ENCODE measurements at regions not wholly inside any gene's neighbourhood (a gene's known extent, or its start where the extent isn't known, plus 50 kb on each side); places are given as distances from the start of the nearest gene placed in this dataset.

DNA sequence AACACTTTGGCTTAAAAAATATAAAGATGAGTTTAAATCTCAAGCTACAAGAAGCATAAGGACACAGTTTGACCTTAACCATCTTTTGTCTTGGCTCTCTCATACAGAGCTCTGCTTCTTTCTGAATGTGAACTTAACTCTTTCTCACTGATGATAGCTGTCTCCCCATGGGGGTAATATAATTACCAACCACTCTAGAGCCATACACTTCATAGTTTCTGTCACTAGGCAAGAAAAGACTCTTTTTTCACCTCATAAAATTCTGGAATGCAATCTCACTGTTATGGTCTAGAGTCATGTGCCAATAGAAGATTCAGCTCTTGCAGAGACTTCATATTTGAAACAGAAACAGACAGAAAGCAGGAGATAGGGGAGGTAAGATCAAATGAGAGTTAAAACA lies 481.7 kb upstream of the AGA start:
- no peak for DNase-seq (ENCODE audit: extremely low read depth in 1 of 2, low read depth in 1 of 2)

GRCh38 chr4:177937041-177937440 lies 494.8 kb upstream of the AGA start:
- DNase-seq (ENCODE audit: extremely low read depth in 1 of 2, low read depth in 1 of 2), result no peak

- DNase-seq (ENCODE audit: extremely low read depth in 1 of 2, low read depth in 1 of 2), result no peak
Observed at GRCh38 chr4:177938226-177938625, 496.0 kb upstream of the AGA start.

GRCh38 chr4:177945268-177945667 lies 503.0 kb upstream of the AGA start:
- DNase-seq (ENCODE audit: extremely low read depth in 1 of 2, low read depth in 1 of 2), result no peak

DNA sequence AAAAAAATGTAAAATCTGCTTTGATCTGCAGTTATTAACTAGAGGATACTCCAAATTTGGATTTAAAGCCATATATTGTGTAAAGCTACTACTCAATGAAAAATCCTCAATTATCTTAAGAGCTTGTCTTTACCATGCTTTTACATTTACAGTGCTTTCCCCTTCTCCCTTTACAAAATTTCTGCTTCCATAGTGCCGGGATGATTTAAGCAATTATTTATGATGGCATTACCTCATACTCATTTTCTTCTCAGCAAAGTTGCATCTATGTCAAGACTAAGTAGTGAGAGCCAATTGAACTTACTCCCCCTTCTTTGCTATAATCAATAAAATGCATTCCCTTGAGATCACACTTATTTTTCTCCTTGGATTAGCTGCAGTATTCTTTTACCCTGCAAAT lies 505.4 kb upstream of the AGA start:
- no peak for DNase-seq (ENCODE audit: extremely low read depth in 1 of 2, low read depth in 1 of 2)

GRCh38 chr4:177948853-177949252 lies 506.6 kb upstream of the AGA start:
- DNase-seq (ENCODE audit: extremely low read depth in 1 of 2, low read depth in 1 of 2), result no peak

DNA sequence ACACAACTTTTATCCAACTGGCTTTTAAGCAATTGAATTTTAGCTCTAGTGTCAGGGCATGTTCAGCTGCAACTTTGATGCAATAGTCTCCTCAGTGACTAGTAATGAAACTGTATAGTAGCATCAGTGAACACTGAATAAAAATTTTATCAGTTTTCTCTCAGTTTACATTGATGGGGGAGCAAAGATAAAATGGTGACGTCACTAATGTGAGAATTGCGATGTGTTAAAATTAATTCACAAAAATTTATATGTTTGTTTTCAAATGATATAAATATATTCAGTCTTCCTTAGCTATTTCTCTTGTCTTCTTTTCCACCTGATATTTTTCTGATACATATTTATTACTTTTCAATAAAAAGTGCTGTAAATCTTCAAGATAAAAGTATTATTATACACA lies 508.8 kb upstream of the AGA start:
- no peak for DNase-seq (ENCODE audit: extremely low read depth in 1 of 2, low read depth in 1 of 2)

DNA sequence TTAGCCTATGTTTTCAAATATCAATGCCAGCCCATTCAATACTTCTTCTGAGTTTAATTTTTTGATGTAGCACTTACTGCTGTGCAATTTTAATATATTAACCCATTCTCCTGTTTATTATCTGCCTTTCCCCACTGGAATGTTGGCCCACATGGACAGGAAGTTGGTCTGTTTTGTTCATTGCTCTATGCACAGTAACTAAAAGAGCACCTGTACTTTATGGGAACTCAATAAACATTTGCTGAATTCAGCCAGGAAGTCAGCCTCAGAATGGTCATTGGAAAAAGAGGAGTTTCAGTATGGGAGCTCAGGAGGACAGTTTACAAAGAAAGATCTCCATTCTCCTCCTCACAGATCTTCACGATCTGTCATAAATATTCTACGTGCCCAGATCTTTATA lies 510.5 kb upstream of the AGA start:
- DNase-seq (ENCODE audit: extremely low read depth in 1 of 2, low read depth in 1 of 2), result no peak

DNA sequence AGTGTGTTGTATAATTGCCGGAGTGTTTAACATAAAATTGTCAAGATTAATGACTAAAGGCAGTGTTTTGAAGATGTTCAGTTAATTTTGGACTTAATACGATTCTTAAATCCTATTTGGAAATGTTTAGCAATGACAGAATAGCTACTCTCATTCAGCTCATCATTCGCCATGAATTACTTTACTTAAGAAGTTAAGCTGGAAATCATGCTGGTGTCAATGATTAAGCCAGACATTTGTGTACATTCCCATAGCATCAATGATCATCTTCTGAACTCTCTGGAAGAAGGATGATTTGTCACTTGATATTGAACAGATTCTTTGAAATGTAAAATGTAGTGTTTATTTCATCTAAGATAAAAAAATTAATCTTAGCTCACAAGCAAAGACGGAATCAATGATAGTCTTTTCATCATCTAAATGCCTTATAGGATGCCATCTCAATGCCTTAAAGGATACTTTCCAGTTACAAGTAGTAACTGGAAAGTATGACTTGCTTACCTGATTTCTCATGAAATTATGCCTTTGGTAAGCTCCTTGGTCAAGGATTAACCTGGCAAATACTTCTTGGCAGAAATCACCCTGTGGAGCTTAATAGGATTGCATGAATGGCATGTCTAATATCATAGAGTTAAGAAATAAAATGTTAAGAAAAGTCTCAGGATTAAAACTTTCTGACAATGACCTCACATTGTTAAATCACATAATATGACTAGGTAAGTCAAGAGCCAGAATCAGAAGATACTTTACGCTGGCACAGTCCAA lies 515.5 kb upstream of the AGA start:
- DNase-seq (ENCODE audit: extremely low read depth in 1 of 2, low read depth in 1 of 2), result no peak

DNA sequence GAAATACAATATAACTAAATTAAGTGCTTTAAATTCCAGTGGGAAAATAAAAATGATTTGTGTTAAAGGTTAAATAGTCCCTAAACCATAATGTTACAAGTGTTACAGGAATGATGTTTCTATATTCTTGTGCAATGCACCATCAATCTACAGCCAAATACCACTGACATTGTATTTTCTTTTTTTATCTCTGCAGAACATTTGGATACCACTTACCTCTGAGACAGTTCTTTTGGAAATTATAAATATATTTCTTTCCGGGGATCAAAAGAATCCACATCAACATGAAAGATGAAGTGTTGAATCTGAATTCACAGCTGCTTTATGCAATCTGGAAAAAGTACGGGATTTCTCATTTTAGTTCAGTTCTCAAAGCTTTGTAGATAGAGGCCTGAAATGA lies 518.3 kb upstream of the AGA start:
- no peak for DNase-seq (ENCODE audit: extremely low read depth in 1 of 2, low read depth in 1 of 2)

- no peak for DNase-seq (ENCODE audit: extremely low read depth in 1 of 2, low read depth in 1 of 2)
Observed at GRCh38 chr4:177961761-177962380, 519.6 kb upstream of the AGA start.

GRCh38 chr4:177964061-177964460 lies 521.8 kb upstream of the AGA start:
- DNase-seq (ENCODE audit: extremely low read depth in 1 of 2, low read depth in 1 of 2), result no peak

DNA sequence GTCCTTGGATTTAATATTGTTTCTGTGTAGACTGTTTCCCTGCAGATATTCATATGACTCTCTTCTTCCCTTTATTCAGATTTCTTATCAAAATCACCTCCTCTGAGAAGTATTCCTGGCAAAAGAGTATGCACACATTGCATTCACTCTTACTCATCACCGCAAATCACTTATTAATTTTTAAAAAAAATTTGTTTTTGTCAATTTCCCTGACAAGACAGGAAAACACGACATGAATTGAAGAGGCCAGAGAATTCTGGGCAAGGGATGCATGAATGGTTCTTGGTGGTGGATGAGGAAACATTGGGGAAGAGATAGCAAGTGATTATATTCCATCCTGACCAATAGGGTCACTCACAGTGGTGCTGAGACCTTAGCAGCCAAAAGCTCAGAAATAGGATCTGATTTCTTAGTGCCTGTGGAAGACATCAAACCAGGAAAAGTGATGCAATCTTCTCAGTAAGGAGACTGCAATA lies 522.5 kb upstream of the AGA start:
- DNase-seq (ENCODE audit: extremely low read depth in 1 of 2, low read depth in 1 of 2), result no peak

DNA sequence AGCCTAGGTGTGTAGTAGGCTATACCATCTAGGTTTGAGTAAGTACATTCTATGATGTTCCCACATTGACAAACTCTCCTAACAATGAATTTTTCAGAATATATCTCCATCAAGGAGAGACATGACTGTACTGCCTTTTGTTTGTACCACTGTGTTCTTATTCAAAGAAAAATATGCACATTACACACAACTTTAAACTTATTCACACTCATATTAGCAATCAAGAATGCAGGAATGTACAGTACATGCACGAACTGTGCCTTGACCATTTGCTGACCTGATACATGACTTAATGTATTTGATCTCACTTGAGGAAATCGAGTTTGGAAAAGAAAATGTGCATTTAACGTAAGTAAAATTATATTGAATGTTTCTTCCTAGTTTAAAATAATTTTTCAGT lies 525.1 kb upstream of the AGA start:
- DNase-seq (ENCODE audit: extremely low read depth in 1 of 2, low read depth in 1 of 2), result no peak

- DNase-seq (ENCODE audit: extremely low read depth in 1 of 2, low read depth in 1 of 2), result no peak
Observed at GRCh38 chr4:177968817-177969442, 526.7 kb upstream of the AGA start.

GRCh38 chr4:177974461-177974860 lies 532.2 kb upstream of the AGA start:
- no peak for DNase-seq (ENCODE audit: extremely low read depth in 1 of 2, low read depth in 1 of 2)

- DNase-seq (ENCODE audit: extremely low read depth in 1 of 2, low read depth in 1 of 2), result no peak
Observed at GRCh38 chr4:177975315-177975987, 533.2 kb upstream of the AGA start.

DNA sequence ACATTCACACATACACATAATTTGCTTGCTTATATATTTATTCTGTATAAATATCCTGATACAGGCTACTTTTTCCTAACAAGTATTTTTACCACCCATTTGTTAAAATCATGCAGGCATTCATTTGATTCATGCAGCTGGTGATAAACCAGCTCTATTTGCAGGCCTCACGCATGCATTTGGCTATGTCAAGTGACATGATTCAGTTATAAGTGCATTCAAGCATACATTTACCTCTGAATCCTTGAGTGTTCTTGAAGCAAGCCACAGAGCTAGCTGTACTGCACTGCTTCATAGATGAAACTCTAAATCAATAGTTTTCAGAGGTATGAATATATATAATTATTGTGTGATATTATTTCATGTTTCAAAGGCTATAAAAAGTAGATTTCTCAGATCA lies 544.0 kb upstream of the AGA start:
- DNase-seq (ENCODE audit: extremely low read depth in 1 of 2, low read depth in 1 of 2), result no peak

DNA sequence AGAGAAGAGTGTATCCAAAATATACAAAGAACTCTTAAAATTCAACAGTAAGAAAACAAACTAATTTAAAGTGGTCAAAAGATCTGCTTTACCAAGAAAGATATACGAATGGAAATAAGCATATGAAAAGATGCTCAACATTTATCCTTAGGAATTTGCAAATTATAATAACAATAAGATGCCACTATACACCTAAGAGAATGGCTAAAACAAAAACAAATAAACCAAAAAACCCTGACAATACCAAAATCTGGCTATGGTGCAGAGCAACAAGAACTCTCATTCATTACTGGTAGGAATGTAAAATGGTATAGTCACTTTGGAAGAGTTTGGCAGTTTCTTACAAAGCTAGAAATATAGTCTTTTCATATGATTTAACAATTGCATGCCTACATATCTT lies 545.7 kb upstream of the AGA start:
- DNase-seq (ENCODE audit: extremely low read depth in 1 of 2, low read depth in 1 of 2), result no peak

- no peak for DNase-seq (ENCODE audit: extremely low read depth in 1 of 2, low read depth in 1 of 2)
Observed at GRCh38 chr4:177989503-177990201, 547.4 kb upstream of the AGA start.

DNA sequence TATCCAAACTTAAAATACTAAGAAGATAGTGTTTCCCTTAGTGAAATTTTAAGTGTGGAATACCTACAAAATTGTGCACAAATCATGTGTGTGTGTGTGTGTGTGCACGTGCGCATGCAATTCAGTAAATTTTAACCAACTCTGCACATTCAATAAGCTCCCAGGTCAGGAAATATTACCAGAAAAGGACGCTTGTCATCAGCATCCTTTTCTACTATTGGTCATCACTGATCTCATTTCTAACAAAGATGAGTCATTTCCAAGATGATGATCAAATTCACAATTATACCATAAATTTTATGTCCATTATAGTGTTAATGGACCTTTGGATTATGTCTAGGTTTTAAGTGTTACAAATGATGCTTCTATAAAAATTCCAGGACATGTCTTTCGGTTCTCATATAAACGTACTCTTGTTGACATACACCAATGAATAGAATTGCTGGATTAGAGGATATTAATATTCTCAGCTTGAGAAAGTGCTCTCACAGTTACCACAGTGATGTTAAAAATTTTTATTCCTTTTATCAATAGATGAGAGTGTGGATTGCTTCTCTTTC lies 560.9 kb upstream of the AGA start:
- DNase-seq (ENCODE audit: extremely low read depth in 1 of 2, low read depth in 1 of 2), result no peak
